PFSK-1 (cell line): ENCODE measurements at regions not wholly inside any gene's neighbourhood (a gene's known extent, or its start where the extent isn't known, plus 50 kb on each side); places are given as distances from the start of the nearest gene placed in this dataset.

Experiments
- FOXP2 ChIP-seq: optimal IDR thresholded peaks from 2 replicates; pipeline ENCODE3; 2011; ENCODE audit warnings: borderline replicate concordance, control low read depth, inconsistent platforms; ENCODE audit not compliant: insufficient read depth; ENCODE audit errors: extremely low read length, extremely low read depth
- POLR2AphosphoS5 ChIP-seq: IDR thresholded peaks from 2 replicates; pipeline ENCODE4 v1.6.1; 2012; ENCODE audit warnings: low read depth, mild to moderate bottlenecking, control low read depth, low read length, moderate library complexity
- SIN3A ChIP-seq: IDR thresholded peaks from 2 replicates; pipeline ENCODE4 v1.6.1; 2012; ENCODE audit warnings: mild to moderate bottlenecking, low read length, moderate library complexity, borderline replicate concordance; ENCODE audit not compliant: insufficient read depth
- TAF1 ChIP-seq: IDR thresholded peaks from 2 replicates; pipeline ENCODE4 v1.6.1; 2012; ENCODE audit warnings: low read length, control low read depth, borderline replicate concordance; ENCODE audit not compliant: insufficient read depth
- TF ChIP-seq, protein P1 (sequence below), 2 experiments: IDR thresholded peaks; 2 replicates each; pipeline versions ENCODE4 v1.6.1 to v1.8.0; 2011 to 2012; ENCODE audit warnings: low read depth in 2 of 2, low read length in 2 of 2, control low read depth in 1 of 2, inconsistent platforms in 1 of 2, mild to moderate bottlenecking in 1 of 2, moderate library complexity in 1 of 2; ENCODE audit not compliant: insufficient read depth in 1 of 2

DNA sequence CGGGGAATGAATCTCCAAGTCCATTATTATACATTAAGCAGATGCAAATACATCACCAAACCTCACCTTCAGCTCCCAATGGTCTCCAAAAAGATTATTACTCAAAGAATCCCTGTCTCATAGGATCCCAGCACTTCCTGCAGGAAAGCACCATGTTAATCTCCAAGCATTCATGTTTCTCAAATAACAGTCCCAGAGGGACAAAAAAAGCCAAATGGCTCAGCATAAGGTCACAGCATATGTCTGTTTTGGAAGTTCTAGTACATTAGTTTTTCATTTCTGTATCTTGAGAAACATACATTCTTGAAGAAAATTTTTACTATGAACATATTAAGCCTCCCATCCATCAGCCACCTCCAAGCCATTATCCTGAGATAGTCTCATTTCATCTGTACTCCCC lies 103.3 kb downstream of the METTL4 start:
- TF ChIP-seq FOXP2 = no peak
- no peak for TF ChIP-seq TAF1

DNA sequence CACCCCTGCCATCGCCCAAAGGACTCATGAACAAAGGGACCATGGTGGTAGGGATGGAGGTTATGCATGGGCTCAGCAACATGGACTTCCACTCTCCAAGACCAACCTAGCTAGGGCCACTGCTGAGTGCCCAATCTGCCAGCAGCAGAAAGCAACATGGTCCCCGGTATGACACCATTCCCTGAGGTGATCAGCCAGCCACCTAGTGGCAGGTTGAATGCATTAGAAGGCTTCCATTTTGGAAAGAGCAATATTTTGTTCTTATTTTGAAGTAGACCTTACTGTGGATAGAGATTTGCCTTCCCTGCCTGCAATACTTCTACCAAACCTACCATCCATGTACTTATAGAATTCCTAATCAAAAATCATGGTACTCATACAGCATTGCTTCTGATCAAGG lies 99.8 kb downstream of the METTL4 start:
- TF ChIP-seq, protein P1, sequence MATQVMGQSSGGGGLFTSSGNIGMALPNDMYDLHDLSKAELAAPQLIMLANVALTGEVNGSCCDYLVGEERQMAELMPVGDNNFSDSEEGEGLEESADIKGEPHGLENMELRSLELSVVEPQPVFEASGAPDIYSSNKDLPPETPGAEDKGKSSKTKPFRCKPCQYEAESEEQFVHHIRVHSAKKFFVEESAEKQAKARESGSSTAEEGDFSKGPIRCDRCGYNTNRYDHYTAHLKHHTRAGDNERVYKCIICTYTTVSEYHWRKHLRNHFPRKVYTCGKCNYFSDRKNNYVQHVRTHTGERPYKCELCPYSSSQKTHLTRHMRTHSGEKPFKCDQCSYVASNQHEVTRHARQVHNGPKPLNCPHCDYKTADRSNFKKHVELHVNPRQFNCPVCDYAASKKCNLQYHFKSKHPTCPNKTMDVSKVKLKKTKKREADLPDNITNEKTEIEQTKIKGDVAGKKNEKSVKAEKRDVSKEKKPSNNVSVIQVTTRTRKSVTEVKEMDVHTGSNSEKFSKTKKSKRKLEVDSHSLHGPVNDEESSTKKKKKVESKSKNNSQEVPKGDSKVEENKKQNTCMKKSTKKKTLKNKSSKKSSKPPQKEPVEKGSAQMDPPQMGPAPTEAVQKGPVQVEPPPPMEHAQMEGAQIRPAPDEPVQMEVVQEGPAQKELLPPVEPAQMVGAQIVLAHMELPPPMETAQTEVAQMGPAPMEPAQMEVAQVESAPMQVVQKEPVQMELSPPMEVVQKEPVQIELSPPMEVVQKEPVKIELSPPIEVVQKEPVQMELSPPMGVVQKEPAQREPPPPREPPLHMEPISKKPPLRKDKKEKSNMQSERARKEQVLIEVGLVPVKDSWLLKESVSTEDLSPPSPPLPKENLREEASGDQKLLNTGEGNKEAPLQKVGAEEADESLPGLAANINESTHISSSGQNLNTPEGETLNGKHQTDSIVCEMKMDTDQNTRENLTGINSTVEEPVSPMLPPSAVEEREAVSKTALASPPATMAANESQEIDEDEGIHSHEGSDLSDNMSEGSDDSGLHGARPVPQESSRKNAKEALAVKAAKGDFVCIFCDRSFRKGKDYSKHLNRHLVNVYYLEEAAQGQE (IDR thresholded peaks at IDR 0.05; ENCODE audit: insufficient read depth in 1 of 2, low read depth in 2 of 2, low read length in 2 of 2) = no peak
- TF ChIP-seq FOXP2 (no peak), SIN3A (no peak), POLR2AphosphoS5 (no peak), TAF1 (no peak)

DNA sequence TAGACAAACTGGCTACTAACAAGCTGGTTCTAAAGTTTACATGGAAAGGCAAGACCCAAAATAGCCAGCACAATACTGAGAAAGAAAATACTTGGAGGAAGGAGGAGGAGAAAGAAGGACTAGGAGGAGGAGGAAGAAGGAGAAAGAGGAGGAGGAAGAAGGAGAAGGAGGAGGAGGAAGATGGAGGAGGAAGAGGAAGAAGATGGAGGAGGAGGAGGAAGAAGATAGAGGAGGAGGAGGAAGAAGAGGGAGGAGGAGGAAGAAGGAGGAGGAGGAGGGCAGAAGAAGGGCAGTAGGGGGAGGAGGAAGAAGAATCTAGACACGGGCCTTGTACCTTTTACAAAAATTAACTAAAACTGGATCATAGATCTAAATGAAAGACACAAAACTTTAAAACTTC lies 92.6 kb downstream of the METTL4 start:
- TF ChIP-seq POLR2AphosphoS5 = no peak
- no peak for TF ChIP-seq FOXP2
- TF ChIP-seq, protein P1 (IDR thresholded peaks at IDR 0.05; ENCODE audit: insufficient read depth in 1 of 2, low read depth in 2 of 2, low read length in 2 of 2) = no peak
- TF ChIP-seq SIN3A = no peak
- no peak for TF ChIP-seq TAF1

DNA sequence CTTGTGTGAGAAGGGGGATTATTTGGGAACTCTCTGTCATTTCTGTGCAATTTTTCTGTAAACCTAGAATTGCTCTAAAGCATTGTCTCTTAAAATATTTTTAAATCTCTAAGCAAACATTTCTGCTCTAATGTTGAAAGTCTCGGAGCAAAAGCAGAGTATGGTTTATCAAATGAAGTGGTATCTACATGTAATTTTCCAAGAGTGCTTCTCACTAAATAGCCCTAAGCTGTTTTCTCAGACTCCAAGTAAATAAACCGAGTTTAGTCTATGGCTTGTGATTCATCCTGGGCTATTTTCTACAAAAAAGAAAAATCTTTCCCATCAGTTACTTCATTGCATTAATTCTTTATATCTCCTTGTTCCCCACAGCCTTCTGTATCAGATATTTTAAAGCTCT lies 90.8 kb downstream of the METTL4 start:
- TF ChIP-seq POLR2AphosphoS5 (no peak), TAF1 (no peak), SIN3A (no peak)

DNA sequence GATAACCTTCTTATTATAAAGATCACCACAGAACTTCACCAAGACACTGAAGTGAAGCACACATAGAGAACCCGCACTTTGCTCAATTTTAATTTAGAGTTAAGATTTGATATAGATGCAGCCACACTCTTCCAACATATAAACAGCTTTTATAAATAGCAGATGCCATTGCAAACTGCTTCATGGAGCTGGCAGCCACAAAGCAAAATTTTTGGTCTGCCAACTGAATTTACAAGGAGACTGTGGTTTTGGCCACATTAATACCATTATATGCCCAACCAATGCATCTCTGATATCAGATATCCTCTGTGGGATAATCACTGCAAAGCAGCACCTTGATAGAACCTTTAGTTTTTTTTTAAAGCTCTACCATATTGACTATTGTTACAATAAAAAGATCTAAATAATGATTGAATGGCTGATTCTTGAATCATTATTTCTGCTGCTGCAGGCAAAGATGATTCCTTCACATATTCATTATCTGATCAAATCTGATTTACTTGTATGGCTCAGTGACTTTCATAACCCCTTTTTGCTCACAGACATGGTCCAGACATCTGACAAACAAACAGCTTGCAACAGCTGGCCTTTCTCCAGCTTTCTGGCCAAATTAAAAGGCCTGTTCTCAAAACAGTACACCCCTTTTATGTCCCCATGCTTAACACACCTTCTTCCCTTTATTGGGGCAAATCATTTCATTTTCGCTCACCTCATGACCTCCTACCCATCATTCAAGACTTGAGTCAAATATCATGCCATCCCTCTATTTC lies 88.4 kb downstream of the METTL4 start:
- TF ChIP-seq POLR2AphosphoS5 (no peak), TAF1 (no peak), SIN3A (no peak), FOXP2 (no peak)
- TF ChIP-seq, protein P1 (IDR thresholded peaks at IDR 0.05; ENCODE audit: insufficient read depth in 1 of 2, low read depth in 2 of 2, low read length in 2 of 2) = no peak

DNA sequence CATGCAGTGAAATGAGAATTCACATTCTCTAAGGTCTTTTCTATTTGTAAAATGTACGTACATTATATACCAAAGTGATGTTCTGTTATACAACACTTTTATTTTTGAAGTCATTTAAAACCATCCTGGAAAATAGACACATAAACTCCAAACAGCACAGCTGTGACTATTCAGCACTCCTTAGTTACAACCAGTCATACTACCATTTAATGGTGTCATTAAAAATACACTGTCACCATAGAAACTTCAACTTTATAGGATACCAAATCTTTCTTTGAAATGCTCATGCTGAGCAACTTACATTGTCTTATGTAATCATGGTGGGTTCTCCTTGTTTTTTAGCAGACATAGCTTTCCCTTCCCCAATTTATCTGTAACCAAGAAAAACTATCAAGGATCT lies 85.3 kb downstream of the METTL4 start:
- TF ChIP-seq SIN3A = no peak
- TF ChIP-seq TAF1 = no peak
- TF ChIP-seq, protein P1 (IDR thresholded peaks at IDR 0.05; ENCODE audit: insufficient read depth in 1 of 2, low read depth in 2 of 2, low read length in 2 of 2) = no peak
- TF ChIP-seq POLR2AphosphoS5 = no peak
- TF ChIP-seq FOXP2 = no peak
